Esophagus muscularis mucosa (tissue), 4 donors: ENCODE measurements at regions not wholly inside any gene's neighbourhood (a gene's known extent, or its start where the extent isn't known, plus 50 kb on each side); places are given as distances from the start of the nearest gene placed in this dataset.

Experiments
- EP300 ChIP-seq: sonication (generic); formaldehyde crosslinking; IDR thresholded peaks from one replicate; pipeline ENCODE4 v1.6.1; 2017; ENCODE audit warnings: antibody characterized with exemption
- POLR2A ChIP-seq: fragments of 450-650 bp; IDR thresholded peaks from one replicate; pipeline ENCODE4 v1.6.1; 2017; ENCODE audit warnings: antibody characterized with exemption, moderate library complexity, mild to moderate bottlenecking, low read depth
- POLR2AphosphoS5 ChIP-seq, 2 donors: sonication (generic); formaldehyde crosslinking; IDR thresholded peaks; one replicate each; pipeline ENCODE4 v1.6.1; 2017; ENCODE audit warnings: antibody characterized with exemption in 2 of 2
- TF ChIP-seq, protein P1 (sequence below), 3 experiments: fragments of 200-600 bp in 2 of 3; fragments of 450-650 bp in 1 of 3; sonication (generic) in 2 of 3; IDR thresholded peaks; one replicate each; pipeline ENCODE4 v1.5.1; 2017 to 2019; ENCODE audit warnings: antibody characterized with exemption in 3 of 3, mild to moderate bottlenecking in 2 of 3, moderate library complexity in 1 of 3

DNA sequence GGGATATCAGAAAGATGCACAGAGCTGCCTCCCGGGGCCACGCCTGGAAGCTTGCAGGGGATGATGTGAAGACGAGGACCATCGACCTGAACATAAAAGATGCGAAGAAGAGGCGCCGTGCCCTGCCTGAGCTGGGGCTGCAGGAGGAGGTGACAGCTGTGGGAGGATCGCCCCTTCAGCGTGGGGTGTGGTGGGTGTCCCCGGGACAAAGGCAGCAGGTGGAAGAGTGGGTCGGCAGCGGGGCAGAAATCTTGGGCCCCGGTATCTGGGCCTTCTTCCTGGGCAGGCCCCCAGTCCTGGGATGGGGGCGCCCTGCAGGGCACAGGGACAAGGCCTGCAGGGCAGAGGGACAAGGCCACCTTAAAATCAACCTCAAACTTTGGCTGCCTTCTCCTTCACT, 134.9 kb downstream of the OR13A1 start:
- TF ChIP-seq, protein P1, sequence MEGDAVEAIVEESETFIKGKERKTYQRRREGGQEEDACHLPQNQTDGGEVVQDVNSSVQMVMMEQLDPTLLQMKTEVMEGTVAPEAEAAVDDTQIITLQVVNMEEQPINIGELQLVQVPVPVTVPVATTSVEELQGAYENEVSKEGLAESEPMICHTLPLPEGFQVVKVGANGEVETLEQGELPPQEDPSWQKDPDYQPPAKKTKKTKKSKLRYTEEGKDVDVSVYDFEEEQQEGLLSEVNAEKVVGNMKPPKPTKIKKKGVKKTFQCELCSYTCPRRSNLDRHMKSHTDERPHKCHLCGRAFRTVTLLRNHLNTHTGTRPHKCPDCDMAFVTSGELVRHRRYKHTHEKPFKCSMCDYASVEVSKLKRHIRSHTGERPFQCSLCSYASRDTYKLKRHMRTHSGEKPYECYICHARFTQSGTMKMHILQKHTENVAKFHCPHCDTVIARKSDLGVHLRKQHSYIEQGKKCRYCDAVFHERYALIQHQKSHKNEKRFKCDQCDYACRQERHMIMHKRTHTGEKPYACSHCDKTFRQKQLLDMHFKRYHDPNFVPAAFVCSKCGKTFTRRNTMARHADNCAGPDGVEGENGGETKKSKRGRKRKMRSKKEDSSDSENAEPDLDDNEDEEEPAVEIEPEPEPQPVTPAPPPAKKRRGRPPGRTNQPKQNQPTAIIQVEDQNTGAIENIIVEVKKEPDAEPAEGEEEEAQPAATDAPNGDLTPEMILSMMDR (IDR thresholded peaks at IDR 0.05), result no peak
- TF ChIP-seq POLR2A, result no peak
- no peak for TF ChIP-seq EP300
- no peak for TF ChIP-seq POLR2AphosphoS5 (IDR thresholded peaks at IDR 0.05)
